ENCODE measurements at regions not wholly inside any gene's neighbourhood (a gene's known extent, or its start where the extent isn't known, plus 50 kb on each side); places are given as distances from the start of the nearest gene placed in this dataset.

GRCh38 chr14:94884616-94885230 is 114.8 kb upstream of the GSC start:
- no peak for DNase-seq

DNA sequence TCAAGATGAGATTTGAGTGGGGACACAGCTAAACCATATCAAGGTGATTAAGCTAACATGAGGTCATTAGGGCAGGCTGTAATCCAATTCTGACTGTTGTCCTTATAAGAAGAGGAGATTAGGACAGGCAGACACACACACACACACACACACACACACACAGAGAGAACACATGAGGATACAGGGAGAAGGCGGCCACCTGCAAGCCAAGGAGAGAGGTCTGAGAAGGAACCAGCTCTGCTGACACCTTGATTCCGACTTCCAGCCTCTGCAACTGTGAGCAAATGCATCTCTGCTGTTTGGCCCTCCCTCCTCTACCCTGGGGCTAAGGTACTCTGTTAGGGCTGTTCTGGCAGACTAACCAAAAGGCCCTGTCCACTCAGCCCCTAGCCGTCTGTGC is 112.5 kb upstream of the GSC start:
- DNase-seq, result no peak

- no peak for DNase-seq
Measured at GRCh38 chr14:94880876-94881275, 111.0 kb upstream of the GSC start.

DNA sequence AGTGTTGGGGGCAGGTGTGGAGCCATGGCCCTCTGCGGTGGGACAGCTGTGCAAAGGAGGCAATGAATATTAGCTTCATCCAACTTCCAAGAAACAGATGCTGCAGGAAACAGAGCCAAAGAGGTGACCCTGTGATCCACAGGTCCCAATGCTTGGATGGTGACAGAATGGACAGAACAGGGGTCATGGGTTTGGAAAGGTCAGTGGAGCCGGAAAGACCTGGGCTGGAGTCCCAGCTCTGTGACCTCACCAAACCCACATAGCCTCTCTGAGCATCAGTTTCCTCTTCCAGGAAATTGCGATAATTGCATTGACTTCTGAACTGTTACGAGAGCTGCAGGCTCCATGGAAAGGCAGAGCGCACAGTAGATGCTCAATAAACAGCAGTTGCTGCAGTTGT is 110.2 kb upstream of the GSC start:
- no peak for DNase-seq

DNA sequence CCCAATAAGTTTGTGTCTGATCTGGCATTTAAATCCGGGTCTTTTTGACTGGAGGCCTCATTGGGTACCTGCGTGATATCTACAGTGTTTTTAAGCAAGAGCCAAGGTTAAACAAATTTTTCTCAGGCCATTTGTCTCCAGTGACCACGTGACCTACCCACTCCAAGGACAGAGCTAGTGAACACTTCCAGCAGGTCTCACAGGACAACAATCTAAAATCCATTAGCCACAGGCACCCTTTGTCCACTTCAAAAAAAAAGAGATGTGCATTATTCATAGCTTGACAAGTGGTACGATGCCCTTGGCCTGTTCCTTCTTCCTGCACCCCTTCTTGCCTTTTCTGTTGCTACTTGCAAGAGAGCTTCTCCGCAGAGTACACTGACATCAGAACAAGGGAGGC is 109.6 kb upstream of the GSC start:
- DNase-seq, result no peak

- DNase-seq, result no peak
Measured at GRCh38 chr14:94876306-94876705, 106.4 kb upstream of the GSC start.

GRCh38 chr14:94875256-94875655 is 105.3 kb upstream of the GSC start:
- DNase-seq, result no peak

GRCh38 chr14:94868772-94869072 is 98.8 kb upstream of the GSC start:
- no peak for DNase-seq

- DNase-seq, result no peak
Measured at GRCh38 chr14:94867946-94868771, 98.2 kb upstream of the GSC start.

- no peak for DNase-seq
Measured at GRCh38 chr14:94867209-94867608, 97.3 kb upstream of the GSC start.

DNA sequence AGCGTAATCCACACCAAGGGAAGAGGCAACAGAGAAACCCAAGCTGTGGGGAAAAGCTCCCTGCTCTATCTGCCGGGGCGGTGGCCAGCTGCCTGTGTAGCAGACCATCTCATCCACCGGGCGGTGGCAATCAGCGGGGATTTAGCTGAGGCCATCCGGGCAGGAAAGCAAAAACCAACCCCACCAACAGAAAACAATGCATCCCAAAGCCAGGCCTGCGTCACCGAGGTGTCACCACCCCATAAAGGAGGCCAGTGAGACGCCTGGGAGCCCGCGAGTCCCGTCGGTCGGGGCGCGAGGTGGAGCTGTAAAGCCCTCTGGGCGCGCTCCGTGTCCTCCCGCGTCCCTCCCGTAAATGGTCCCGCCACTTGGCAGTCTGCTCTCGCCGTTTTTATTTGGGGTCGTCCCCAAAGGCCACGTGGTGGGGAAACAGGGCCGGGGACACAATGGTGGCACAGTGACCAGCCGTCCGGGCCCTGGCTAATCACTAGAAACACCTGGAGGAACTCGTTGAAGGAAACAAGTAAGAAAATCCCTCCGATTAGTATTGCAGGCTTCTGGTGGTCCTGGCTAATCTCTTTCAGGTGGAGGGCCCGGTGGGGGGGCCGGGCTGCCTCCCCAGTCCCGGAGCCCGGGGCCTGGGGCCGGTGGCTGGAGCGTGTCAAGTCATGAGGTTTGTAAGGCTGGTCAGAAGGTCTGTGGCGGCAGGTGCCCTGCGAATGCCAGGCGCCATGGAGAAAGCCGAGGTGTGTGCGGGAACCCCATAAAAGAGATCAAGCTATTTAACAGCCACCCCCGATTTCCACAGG is 94.7 kb upstream of the GSC start:
- no peak for DNase-seq

DNA sequence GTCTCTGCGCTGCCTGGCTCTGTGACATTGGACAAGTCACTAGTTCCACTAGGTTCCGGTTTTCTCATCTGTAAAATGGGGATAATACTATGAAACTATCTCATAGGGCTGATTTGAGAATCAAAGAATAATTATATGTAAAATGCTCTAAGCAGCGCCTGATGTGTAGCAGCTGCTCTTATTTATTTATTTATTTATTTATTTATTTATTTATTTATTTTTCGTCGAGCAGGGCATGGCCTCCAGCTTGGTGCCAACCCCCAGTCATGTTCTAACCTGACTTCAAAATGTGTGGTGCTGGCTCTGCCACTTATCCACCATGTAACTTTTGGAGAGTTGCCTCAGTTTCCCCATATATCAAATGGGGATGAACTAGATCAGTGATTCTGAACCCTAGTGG is 93.5 kb upstream of the GSC start:
- DNase-seq, result no peak

DNA sequence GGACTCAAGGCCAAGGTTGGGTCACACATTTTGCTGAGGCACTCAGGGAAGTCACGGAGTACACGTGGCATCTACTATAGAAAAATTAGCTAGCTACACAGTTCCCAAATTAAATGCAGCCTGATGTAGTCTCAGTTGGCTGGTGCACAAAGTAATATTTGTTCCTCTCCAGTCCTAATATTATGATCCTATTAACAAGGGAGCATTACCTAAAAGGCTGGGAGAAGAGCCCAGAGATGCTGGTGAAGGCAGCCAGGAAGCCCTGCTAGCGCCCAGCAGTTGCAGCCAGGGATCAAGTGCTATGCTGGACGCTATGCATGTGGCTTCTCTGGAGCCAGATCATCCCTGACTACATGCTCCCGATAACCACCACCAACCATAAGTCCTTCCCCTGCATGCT is 88.0 kb upstream of the GSC start:
- no peak for DNase-seq

GRCh38 chr14:94853920-94854319 is 84.0 kb upstream of the GSC start:
- no peak for DNase-seq

GRCh38 chr14:94850309-94851211 is 80.6 kb upstream of the GSC start:
- DNase-seq, result no peak

GRCh38 chr14:94844593-94845152 is 74.8 kb upstream of the GSC start:
- no peak for DNase-seq

DNA sequence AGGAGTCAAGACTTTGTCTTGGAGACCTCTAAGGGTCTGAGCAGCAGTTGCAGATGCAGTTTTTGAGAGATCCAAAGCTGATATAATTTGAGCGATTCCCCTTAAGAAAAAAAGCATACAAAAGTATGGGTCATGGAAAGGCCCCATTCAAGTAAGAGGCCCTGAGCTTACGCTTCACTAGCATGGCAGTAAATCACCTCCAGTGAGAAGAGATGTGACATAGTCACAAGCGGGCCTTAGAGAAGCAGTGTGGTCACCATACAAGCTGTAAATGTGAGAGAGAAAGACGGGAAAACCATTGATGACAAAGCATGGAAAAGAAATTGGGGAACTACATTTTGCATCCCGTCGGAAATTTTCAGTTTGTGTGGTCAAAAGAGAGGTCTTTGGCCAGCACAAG is 70.6 kb upstream of the GSC start:
- DNase-seq, result no peak

DNA sequence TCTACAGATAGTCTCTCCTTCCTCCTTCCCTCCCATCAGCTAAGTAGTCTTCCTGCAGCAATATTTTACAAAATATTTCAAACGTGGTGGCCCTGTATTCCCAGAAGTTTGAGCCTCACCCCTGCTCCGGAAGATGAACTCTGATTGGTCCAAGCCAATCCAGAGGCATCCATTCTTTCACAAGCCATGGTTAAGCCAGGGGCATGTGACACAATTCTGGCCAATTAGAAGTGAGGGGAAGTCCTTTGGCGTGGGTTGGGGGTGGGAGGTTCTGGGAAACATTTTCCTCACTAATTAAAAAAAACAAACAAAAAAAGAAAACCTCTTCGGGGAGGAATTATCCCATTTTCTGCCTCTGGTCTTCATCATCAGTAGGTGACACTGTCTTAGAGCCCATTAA is 69.4 kb upstream of the GSC start:
- no peak for DNase-seq

- DNase-seq, result no peak
Measured at GRCh38 chr14:94836849-94837248, 66.9 kb upstream of the GSC start.

DNA sequence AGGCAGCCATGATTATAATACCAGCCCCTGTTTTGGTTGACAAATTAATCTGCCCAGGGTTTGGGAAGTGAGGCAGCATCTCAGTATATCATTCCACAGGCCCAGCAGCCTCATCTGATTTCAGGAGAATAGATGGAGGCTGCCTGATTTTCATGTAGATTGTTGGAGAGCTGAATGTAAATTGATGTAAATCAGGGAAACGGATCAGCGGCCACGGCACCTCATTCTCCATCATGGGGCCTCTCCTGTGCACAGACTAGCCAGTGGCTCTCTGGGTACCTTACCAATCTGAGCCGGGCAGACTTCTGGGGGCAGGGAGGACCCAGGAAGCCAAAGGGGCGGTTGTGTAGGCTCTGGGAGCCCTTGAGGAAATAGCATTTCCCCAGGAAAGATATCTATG is 63.7 kb upstream of the GSC start:
- DNase-seq, result no peak

- no peak for DNase-seq
Measured at GRCh38 chr14:94831085-94831484, 61.2 kb upstream of the GSC start.

- no peak for DNase-seq
Measured at GRCh38 chr14:94827711-94828447, 58.0 kb upstream of the GSC start.

All from inflammatory macrophage treated with lipopolysaccharide for 4 hours (primary cell).